ENCODE measurements at regions not wholly inside any gene's neighbourhood (a gene's known extent, or its start where the extent isn't known, plus 50 kb on each side); places are given as distances from the start of the nearest gene placed in this dataset.

DNA sequence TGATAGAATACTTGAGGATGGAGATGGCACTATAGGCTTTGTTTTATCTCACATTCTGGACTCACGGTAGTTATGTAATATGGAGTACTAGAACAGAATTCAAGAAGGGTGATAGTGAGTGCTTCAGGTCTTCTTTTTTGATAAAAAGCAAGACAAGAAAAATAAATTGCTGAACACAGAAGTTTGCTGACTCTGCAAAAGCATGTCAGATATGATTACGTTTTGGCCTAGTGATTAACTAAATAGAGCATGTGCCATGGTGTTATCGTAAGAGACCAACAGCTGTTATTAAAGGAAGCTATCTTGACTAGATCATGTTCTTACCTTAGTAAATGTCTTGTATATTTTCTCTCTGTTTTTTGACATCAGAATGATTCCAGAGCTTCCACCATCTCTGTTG is 436.9 kb upstream of the LCORL start:
- Histone ChIP-seq H3K4me1 (no peaks in the 10 kb centered on the region), H3K4me3 (no peak overlapping the region), H3K9me3 (no peaks in the 10 kb centered on the region), H3K36me3 (no peaks in the 10 kb centered on the region), H3K27me3 (replicated peaks in 1 of 7) (no peaks in the 10 kb centered on the region), H3K27ac (no peak overlapping the region)
- intact Hi-C loops (cut with DNase I; ENCODE audit: low total_unique reads): no loop called here
- no peak for TF ChIP-seq POLR2AphosphoS5 (IDR thresholded peaks at IDR 0.05)
- TF ChIP-seq POLR2A (IDR thresholded peaks at IDR 0.05): no peak
- TF ChIP-seq, protein P1, sequence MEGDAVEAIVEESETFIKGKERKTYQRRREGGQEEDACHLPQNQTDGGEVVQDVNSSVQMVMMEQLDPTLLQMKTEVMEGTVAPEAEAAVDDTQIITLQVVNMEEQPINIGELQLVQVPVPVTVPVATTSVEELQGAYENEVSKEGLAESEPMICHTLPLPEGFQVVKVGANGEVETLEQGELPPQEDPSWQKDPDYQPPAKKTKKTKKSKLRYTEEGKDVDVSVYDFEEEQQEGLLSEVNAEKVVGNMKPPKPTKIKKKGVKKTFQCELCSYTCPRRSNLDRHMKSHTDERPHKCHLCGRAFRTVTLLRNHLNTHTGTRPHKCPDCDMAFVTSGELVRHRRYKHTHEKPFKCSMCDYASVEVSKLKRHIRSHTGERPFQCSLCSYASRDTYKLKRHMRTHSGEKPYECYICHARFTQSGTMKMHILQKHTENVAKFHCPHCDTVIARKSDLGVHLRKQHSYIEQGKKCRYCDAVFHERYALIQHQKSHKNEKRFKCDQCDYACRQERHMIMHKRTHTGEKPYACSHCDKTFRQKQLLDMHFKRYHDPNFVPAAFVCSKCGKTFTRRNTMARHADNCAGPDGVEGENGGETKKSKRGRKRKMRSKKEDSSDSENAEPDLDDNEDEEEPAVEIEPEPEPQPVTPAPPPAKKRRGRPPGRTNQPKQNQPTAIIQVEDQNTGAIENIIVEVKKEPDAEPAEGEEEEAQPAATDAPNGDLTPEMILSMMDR (IDR thresholded peaks at IDR 0.05 in 8 of 11, conservative IDR thresholded peaks at IDR 0.05 in 3 of 11): no peak
- DNase-seq: no peak
- 82 to 90% (median 86%) methylated on average over 3 of the region's 3 CpGs for WGBS, 5 donors

DNA sequence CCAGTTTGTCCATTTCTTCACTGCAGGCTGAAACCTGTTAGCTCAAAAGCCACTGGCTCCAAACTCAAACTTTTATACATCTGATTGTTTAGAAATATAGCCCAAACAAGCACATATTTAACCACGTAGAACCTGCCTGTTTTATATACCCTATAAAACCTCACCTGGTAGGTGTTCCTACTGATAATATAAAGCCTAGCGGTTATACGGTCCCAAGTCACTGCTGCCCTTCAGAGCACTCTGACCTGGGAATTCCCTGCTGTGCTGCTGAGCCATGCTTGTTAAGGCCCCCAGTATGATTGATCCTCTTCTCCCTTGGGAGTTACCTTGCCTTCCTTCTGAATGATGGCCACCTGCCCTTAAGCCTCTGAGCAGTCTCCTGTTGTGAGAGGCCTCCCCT is 432.8 kb upstream of the LCORL start:
- intact Hi-C loops (cut with DNase I; ENCODE audit: low total_unique reads): no loop called here
- H3K4me1 ChIP-seq: no peaks in the 10 kb centered on the region
- no peak overlapping the region for H3K27ac ChIP-seq
- no peaks in the 10 kb centered on the region for H3K9me3 ChIP-seq
- no peaks in the 10 kb centered on the region for H3K27me3 ChIP-seq (replicated peaks in 1 of 7)
- 84 to 90% (median 89%) methylated on average over 3 of the region's 3 CpGs for WGBS, 5 donors
- DNase-seq: no peak
- no peaks in the 10 kb centered on the region for H3K36me3 ChIP-seq
- no peak overlapping the region for H3K4me3 ChIP-seq
- TF ChIP-seq, protein P1 (IDR thresholded peaks at IDR 0.05 in 8 of 11, conservative IDR thresholded peaks at IDR 0.05 in 3 of 11): no peak
- no peak for TF ChIP-seq POLR2A (IDR thresholded peaks at IDR 0.05)
- no peak for TF ChIP-seq POLR2AphosphoS5 (IDR thresholded peaks at IDR 0.05)

DNA sequence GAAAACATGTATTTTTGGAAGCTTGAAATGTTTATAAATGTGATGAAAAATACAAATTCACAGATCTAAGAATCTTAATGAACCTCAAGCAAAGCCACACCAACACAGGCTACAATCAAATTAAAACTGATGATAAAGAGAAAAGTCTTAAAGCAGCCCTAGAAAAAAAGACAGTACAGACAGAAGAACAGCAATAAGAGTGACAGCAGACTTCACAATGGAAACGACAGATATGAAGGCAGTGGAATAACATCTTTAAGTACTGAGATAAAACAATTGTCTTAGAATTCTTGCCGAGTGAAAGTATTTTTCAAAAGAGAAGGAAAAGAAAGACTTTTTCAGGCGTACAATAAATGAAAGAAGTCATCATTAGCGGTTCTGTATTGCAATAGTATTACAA is 423.6 kb upstream of the LCORL start:
- no peak overlapping the region for H3K27ac ChIP-seq
- no peaks in the 10 kb centered on the region for H3K4me1 ChIP-seq
- no peak for DNase-seq
- peaks cover 0 to 22% (median 11%) of the 10 kb centered on the region in 8 donors for H3K9me3 ChIP-seq
- H3K36me3 ChIP-seq: no peaks in the 10 kb centered on the region
- H3K27me3 ChIP-seq (replicated peaks in 1 of 7): no peaks in the 10 kb centered on the region
- TF ChIP-seq, protein P1 (IDR thresholded peaks at IDR 0.05 in 8 of 11, conservative IDR thresholded peaks at IDR 0.05 in 3 of 11): no peak
- no peak for TF ChIP-seq POLR2A (IDR thresholded peaks at IDR 0.05)
- TF ChIP-seq POLR2AphosphoS5 (IDR thresholded peaks at IDR 0.05): no peak
- H3K4me3 ChIP-seq: no peak overlapping the region
- WGBS, 5 donors: 83 to 93% (median 87%) methylated on average over 4 of the region's 4 CpGs
- intact Hi-C loops (cut with DNase I; ENCODE audit: low total_unique reads): no loop called here

DNA sequence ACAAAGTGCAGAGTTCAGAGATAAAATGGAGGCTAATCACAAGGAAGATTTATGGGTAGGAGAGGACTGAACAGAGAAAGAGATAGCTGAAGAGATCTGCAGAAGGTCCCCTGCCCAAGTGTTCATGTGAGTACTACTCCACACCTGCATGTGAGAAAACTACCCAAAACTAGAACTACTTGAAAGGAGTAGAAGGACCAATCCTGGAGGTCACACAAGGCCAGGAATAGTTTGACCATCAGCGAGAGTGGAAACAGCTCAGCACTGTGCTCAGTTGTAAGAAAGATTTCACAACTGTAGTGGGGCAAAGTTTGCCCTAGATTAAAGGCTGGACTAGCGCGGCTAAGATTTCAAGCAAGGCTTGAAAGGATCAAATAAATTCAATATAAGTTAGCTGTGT is 422.7 kb upstream of the LCORL start:
- Histone ChIP-seq H3K27me3 (replicated peaks in 1 of 7) (no peaks in the 10 kb centered on the region), H3K27ac (no peak overlapping the region), H3K4me3 (no peak overlapping the region), H3K36me3 (no peaks in the 10 kb centered on the region), H3K9me3 (peaks cover 0 to 22% (median 11%) of the 10 kb centered on the region in 8 donors), H3K4me1 (no peaks in the 10 kb centered on the region)
- 89 to 93% (median 90%) methylated on average over 3 of the region's 3 CpGs for whole genome bisulfite sequencing, 5 donors
- DNase-seq: no peak
- TF ChIP-seq POLR2AphosphoS5 (IDR thresholded peaks at IDR 0.05): no peak
- TF ChIP-seq, protein P1 (IDR thresholded peaks at IDR 0.05 in 8 of 11, conservative IDR thresholded peaks at IDR 0.05 in 3 of 11): no peak
- TF ChIP-seq POLR2A (IDR thresholded peaks at IDR 0.05): no peak
- intact Hi-C loops (cut with DNase I; ENCODE audit: low total_unique reads): no loop called here
